Fibroblast of villous mesenchyme (primary cell): ENCODE measurements at regions not wholly inside any gene's neighbourhood (a gene's known extent, or its start where the extent isn't known, plus 50 kb on each side); places are given as distances from the start of the nearest gene placed in this dataset.
"Not testable (repeated sequence)": the region's sequence is repeated elsewhere in the genome, so short reads cannot be mapped to it uniquely, and the experiment has no call there.

Experiments used
- DNase-seq: peaks from one replicate; pipeline ENCODE4 v3.0.0-alpha.2; 2010; ENCODE audit warnings: low read depth
- H3K4me3 ChIP-seq: 2 replicates; pipeline ENCODE4 v1.5.1; 2011; ENCODE audit warnings: low read depth, mild to moderate bottlenecking, low read length
- TF ChIP-seq, protein P1 (sequence below): IDR thresholded peaks from 2 replicates; pipeline ENCODE4 v1.5.1; 2012; ENCODE audit warnings: low read depth, mild to moderate bottlenecking, low read length; ENCODE audit not compliant: insufficient read depth

DNA sequence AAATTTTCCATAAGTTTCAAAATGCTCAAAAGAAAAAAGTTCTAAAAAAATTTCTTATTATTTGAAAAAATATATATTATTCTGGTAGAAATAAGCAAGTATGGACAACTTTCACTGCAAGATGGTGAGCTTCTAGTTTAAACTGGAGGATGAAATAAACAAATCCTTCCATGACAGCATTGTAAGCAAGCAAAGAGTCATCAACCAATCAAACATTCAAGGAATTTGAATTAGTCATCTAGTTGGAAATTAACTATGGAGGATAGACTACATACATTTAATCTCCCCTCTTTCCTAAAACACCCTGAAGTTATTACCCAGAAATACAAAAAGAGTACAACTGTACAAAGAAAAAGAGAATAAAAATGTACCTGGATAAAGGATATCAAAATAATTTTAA is 51.0 kb upstream of the IRX5 start:
- no peak for DNase-seq
- TF ChIP-seq, protein P1, sequence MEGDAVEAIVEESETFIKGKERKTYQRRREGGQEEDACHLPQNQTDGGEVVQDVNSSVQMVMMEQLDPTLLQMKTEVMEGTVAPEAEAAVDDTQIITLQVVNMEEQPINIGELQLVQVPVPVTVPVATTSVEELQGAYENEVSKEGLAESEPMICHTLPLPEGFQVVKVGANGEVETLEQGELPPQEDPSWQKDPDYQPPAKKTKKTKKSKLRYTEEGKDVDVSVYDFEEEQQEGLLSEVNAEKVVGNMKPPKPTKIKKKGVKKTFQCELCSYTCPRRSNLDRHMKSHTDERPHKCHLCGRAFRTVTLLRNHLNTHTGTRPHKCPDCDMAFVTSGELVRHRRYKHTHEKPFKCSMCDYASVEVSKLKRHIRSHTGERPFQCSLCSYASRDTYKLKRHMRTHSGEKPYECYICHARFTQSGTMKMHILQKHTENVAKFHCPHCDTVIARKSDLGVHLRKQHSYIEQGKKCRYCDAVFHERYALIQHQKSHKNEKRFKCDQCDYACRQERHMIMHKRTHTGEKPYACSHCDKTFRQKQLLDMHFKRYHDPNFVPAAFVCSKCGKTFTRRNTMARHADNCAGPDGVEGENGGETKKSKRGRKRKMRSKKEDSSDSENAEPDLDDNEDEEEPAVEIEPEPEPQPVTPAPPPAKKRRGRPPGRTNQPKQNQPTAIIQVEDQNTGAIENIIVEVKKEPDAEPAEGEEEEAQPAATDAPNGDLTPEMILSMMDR = no peak
- no peak overlapping the region for H3K4me3 ChIP-seq

DNA sequence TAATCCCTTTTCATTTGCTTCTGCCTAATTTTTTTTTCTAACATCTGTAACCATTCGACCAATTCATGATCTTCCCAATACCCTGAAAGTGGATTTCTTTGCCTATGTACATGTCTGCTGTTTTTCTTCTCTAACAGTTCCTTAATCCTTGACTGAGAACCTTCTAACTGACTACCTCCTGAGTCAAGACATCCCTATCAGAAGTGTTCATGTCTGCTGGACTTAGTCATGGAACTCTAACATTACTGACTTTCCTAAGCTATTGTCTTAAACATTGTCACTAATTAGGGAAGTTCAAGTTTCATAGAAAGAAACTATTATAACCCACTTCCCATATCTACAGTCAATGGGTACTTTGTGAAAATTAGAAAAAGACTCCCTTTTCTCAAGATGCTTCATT is 52.4 kb upstream of the IRX5 start:
- no peak for DNase-seq
- TF ChIP-seq, protein P1 = no peak

DNA sequence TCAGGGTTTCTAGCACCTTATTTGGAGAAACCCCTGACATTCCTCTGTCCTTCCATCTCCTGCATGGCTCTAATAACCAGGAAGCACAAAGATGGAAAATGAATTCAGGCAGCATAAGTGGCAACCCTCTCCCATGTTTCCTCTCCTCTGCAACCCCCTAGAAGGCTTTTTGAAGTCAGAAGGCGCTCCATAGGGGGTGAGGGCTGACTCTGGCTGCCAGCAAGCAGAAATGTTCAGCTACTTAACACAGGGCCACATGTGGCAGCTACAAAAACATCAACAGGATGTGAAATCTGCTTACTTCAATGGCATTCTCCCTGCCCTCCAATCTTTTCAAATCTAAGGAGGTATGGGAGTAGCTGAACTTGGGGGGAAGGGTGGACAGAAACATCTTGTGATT is 55.2 kb upstream of the IRX5 start:
- TF ChIP-seq, protein P1 = no peak
- DNase-seq = no peak
- no peak overlapping the region for H3K4me3 ChIP-seq

More for the DNA sequence above, 52.4 kb upstream of the IRX5 start:
- H3K4me3 ChIP-seq = no peak overlapping the region

DNA sequence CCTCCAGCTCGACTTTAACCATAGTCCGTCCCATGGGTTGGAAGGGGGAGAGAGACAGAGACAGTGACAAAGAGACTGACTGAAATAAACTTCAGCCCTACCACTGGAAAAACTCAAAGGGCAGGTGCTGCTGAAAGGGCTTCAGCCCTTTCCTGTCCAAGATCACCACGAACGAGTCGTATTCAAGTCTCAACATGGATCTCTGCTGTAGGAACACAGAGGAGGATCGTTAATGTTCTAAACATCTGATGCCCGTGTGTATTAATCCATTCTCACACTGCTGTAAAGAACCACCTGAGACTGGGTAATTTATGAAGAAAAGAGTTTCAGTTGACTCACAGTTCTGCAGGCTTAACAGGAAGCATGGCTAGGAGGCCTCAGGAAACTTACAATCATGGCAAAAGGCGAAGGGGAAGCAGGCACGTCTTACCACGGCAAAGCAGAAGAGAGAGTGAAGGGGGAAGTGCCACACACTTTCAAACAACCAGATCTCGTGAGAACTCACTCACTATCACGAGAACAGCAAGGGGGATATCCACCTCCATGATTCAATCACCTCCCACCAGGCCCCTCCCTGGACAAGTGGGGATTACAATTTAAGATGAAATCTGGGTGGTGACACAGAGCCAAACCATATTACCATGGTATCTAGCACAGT is 56.8 kb upstream of the IRX5 start:
- H3K4me3 ChIP-seq, DNase-seq: not testable (repeated sequence)

DNA sequence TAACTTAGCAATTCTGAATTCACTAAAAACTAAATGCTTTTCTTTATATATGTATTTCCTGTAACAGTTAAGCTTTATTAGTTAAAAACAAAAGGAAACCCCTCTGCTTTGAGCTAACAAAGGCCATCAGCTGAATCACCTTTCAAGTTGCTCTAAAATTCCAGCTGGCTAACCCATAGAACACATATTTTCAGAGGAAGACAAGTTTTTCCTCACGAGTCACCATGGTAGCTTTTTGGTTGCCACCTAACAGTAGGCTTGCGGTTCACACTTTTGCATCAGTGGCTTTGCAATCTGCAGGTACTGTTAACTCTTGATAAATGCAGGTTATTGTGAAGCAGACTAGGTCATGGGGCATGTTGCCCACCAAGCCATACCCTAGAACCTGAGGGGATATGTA is 57.6 kb upstream of the IRX5 start:
- TF ChIP-seq, protein P1 = no peak
- H3K4me3 ChIP-seq = no peak overlapping the region
- DNase-seq = no peak

DNA sequence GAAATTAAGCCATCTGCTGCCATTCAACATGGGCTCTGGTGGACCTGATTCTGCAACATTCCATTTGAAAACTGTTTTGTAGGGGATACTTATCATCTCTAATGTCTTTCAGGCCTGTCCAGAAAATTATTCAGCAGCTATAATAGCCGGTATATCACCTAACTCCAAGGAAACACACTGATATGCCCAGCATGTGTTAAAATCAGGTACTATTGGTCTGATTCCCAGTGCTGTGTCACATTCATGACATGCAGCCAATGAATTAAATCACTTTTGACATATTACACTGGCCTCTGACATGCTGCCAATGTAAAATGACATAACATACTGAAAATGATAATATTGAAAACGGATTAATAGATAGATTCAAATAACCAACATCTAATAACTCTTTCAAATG is 60.5 kb upstream of the IRX5 start:
- DNase-seq = no peak
- TF ChIP-seq, protein P1 = no peak
- no peak overlapping the region for H3K4me3 ChIP-seq

DNA sequence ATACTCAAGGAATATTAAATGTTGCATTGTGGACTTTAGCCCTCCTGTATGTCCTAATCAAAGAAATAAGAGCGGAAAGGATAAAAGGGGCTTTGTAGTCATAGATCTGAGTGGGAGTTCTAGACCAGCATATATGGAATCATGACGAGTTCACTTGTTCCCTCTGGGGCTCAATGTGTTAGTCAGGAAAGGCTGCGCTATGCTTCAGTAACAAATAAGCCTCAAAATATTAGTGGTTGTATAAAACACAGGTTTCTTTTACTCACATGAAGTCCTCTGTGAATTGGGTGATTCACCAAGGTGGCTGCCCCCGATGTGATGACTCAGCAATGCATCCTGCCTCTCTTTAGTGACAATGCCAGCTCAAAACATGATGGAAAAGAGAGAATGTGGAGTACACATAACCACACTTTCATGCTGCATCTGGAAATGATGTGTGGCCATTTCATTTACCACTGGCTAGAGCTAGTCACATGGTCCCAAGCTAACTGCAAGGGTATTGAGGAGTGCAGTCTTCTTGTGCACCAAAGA is 63.3 kb upstream of the IRX5 start:
- TF ChIP-seq, protein P1 = no peak
- no peak overlapping the region for H3K4me3 ChIP-seq
- no peak for DNase-seq
